ENCODE measurements at regions not wholly inside any gene's neighbourhood (a gene's known extent, or its start where the extent isn't known, plus 50 kb on each side); places are given as distances from the start of the nearest gene placed in this dataset.

- Histone ChIP-seq H2BK5ac (ENCODE audit: insufficient read length, low read length) (no peak overlapping the region), H3K23ac (ENCODE audit: insufficient read length, low read depth, low read length) (no peak overlapping the region), H4K8ac (replicated peaks; ENCODE audit: insufficient read length, low read depth, low read length) (no peak overlapping the region), H3T11ph (ENCODE audit: low read length) (no peak overlapping the region), H3K23me2 (ENCODE audit: insufficient read length, low read depth, low read length, poor library complexity, severe bottlenecking) (no peaks in the 10 kb centered on the region), H3K56ac (ENCODE audit: insufficient read length, low read depth, low read length) (no peak overlapping the region), H3K4me1 (ENCODE audit: insufficient read depth, low read length) (no peaks in the 10 kb centered on the region), H2AK5ac (ENCODE audit: insufficient read length, low read length) (no peak overlapping the region), H3K79me1 (ENCODE audit: insufficient read depth, low read depth, low read length, poor library complexity, severe bottlenecking) (no peaks in the 10 kb centered on the region), H3K79me2 (ENCODE audit: insufficient read depth, low read length) (no peaks in the 10 kb centered on the region), H3K4me2 (ENCODE audit: insufficient read depth, insufficient read length, low read length) (no peak overlapping the region), H3K9me3 (ENCODE audit: control insufficient read depth, low read depth, low read length) (no peaks in the 10 kb centered on the region), H3K18ac (ENCODE audit: insufficient read length, low read depth, low read length) (no peak overlapping the region), H4K91ac (ENCODE audit: insufficient read length, low read depth, low read length) (no peak overlapping the region), H4K5ac (ENCODE audit: insufficient read length, low read depth, low read length) (no peak overlapping the region), H3K27me3 (ENCODE audit: insufficient read depth, low read length) (no peaks in the 10 kb centered on the region; the same call in 1 of the 2 replicates), H3K27ac (ENCODE audit: insufficient read length, low read depth, low read length) (no peak overlapping the region), H2AFZ (ENCODE audit: low read length) (no peak overlapping the region), H3K4ac (ENCODE audit: low read depth, low read length) (no peak overlapping the region), H2BK20ac (ENCODE audit: low read depth, low read length, poor library complexity, severe bottlenecking) (no peak overlapping the region), H2BK120ac (ENCODE audit: low read depth, low read length, poor library complexity, severe bottlenecking) (no peak overlapping the region), H4K20me1 (ENCODE audit: control insufficient read depth, insufficient read depth, insufficient read length) (no peaks in the 10 kb centered on the region), H2BK15ac (ENCODE audit: low read depth, low read length) (no peak overlapping the region), H3K14ac (ENCODE audit: insufficient read depth, low read length) (no peak overlapping the region), H2BK12ac (ENCODE audit: insufficient read length, low read depth, low read length) (no peak overlapping the region), H3K9ac (ENCODE audit: extremely low read depth, insufficient read length, low read length) (no peak overlapping the region)
- no peak for DNase-seq
- no peaks in the 10 kb centered on the region for H3K4me1 Mint-ChIP-seq
- no CpG with 5 or more reads among the region's 3 CpGs for WGBS (ENCODE audit: extremely low coverage, insufficient read length, low lambda C conversion rate)
- H3K36me3 Mint-ChIP-seq (ENCODE audit: insufficient read depth in 1 of 3, low read depth in 3 of 3), result peaks cover 0 to 11% (median 0%) of the 10 kb centered on the region in 3 experiments; a peak in 2 of 7 replicates
- no peaks in the 10 kb centered on the region for H3K27me3 Mint-ChIP-seq (ENCODE audit: low read depth)
- no peak for TF ChIP-seq CTCF (conservative IDR thresholded peaks at IDR 0.05)
- H3K4me3 Mint-ChIP-seq, result no peak overlapping the region
- peaks cover 5 to 10% of the 10 kb centered on the region in 2 experiments; a peak in 4 of 5 replicates for H3K9me3 Mint-ChIP-seq
- no peak overlapping the region for H3K27ac Mint-ChIP-seq
Observed at GRCh38 chr1:55888685-55889317, 673.6 kb upstream of the USP24 start.

Data from H9 (cell line).